ENCODE measurements at regions not wholly inside any gene's neighbourhood (a gene's known extent, or its start where the extent isn't known, plus 50 kb on each side); places are given as distances from the start of the nearest gene placed in this dataset.

DNA sequence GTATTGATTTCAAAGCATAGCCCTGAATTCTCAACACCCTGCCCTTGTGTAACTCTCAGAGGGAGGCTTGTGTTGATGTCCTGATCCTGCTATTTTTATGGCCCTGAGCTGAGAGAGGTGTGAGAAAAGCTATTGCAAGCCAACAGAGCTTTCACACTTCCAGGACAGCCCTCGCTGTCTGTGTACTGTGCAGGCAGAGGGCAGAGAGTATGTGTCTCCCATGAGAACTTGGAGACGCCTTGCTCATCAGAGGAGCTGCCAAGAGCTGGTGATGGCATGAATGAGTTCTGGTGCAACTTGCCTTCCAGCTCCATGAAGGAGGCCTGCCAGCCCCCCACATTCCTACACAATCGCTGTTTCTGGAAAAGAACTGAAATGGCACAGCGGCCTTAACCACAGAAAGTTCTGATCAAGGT, 144.1 kb upstream of the AJAP1 start:
- H3K36me3 ChIP-seq (ENCODE audit: control insufficient read depth, insufficient read depth, low read length), result no peaks in the 10 kb centered on the region
- H3K4me1 ChIP-seq (ENCODE audit: control insufficient read depth, insufficient read depth, low read length), result peaks cover 23% of the 10 kb centered on the region
- no peak overlapping the region for H3K4me3 ChIP-seq (ENCODE audit: low read depth, low read length)
- peak in 1 of 6 donors; percentile 49 for DNase-seq (ENCODE audit: low read depth in 4 of 6, low spot score in 6 of 6)
- WGBS (ENCODE audit: insufficient coverage), result 61% methylated on average over 3 of the region's 4 CpGs
- H3K27ac ChIP-seq (ENCODE audit: low read depth, low read length), result no peak overlapping the region
- no peaks in the 10 kb centered on the region for H3K27me3 ChIP-seq (ENCODE audit: control insufficient read depth, insufficient read depth, low read length)
- H3K9me3 ChIP-seq (ENCODE audit: control insufficient read depth, insufficient read depth, low read length), result no peaks in the 10 kb centered on the region

- Histone ChIP-seq H3K9me3 (ENCODE audit: control insufficient read depth, insufficient read depth, low read length) (no peaks in the 10 kb centered on the region), H3K4me1 (ENCODE audit: control insufficient read depth, insufficient read depth, low read length) (peaks cover 25% of the 10 kb centered on the region), H3K27ac (ENCODE audit: low read depth, low read length) (no peak overlapping the region), H3K36me3 (ENCODE audit: control insufficient read depth, insufficient read depth, low read length) (no peaks in the 10 kb centered on the region), H3K27me3 (ENCODE audit: control insufficient read depth, insufficient read depth, low read length) (no peaks in the 10 kb centered on the region), H3K4me3 (ENCODE audit: low read depth, low read length) (no peak overlapping the region)
- no peak for DNase-seq (ENCODE audit: low read depth in 4 of 6, low spot score in 6 of 6)
- 95% methylated on average over 13 of the region's 13 CpGs for WGBS (ENCODE audit: insufficient coverage)
Observed at GRCh38 chr1:4511374-4511773, 143.0 kb upstream of the AJAP1 start.

DNA sequence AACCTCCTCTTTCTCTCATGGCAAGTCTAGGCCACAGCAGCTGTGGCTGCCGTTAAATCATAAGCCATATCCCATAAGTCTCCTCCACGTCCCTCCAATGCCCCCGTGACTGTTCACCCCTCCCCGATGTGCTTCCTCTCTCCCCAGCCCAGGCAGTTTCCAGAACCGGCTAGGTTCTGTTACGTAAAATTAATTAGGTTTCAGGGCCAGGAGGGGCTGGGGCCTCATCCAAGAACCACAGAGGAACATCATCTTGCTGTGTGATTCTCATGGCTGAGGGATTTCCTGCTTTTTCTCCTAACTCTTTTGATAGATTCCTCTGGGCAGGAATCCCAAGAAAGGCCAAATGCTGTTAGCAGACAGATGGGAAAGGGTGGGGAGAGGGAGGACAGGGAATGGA, 141.8 kb upstream of the AJAP1 start:
- no peak overlapping the region for H3K4me3 ChIP-seq (ENCODE audit: low read depth, low read length)
- no peaks in the 10 kb centered on the region for H3K9me3 ChIP-seq (ENCODE audit: control insufficient read depth, insufficient read depth, low read length)
- peak in 2 of 6 donors; percentile 64 to 90 for DNase-seq (ENCODE audit: low read depth in 4 of 6, low spot score in 6 of 6)
- H3K36me3 ChIP-seq (ENCODE audit: control insufficient read depth, insufficient read depth, low read length), result no peaks in the 10 kb centered on the region
- peak overlapping the region; percentile 40 for H3K27ac ChIP-seq (ENCODE audit: low read depth, low read length)
- 33% methylated on average over 1 of the region's 6 CpGs for WGBS (ENCODE audit: insufficient coverage)
- peaks cover 36% of the 10 kb centered on the region for H3K4me1 ChIP-seq (ENCODE audit: control insufficient read depth, insufficient read depth, low read length)
- H3K27me3 ChIP-seq (ENCODE audit: control insufficient read depth, insufficient read depth, low read length), result no peaks in the 10 kb centered on the region

- H3K4me1 ChIP-seq (ENCODE audit: control insufficient read depth, insufficient read depth, low read length), result peaks cover 36% of the 10 kb centered on the region
- H3K4me3 ChIP-seq (ENCODE audit: low read depth, low read length), result no peak overlapping the region
- no peaks in the 10 kb centered on the region for H3K36me3 ChIP-seq (ENCODE audit: control insufficient read depth, insufficient read depth, low read length)
- peak in 2 of 6 donors; percentile 46 to 89 for DNase-seq (ENCODE audit: low read depth in 4 of 6, low spot score in 6 of 6)
- WGBS (ENCODE audit: insufficient coverage), result 44% methylated on average over 5 of the region's 7 CpGs
- H3K9me3 ChIP-seq (ENCODE audit: control insufficient read depth, insufficient read depth, low read length), result no peaks in the 10 kb centered on the region
- H3K27me3 ChIP-seq (ENCODE audit: control insufficient read depth, insufficient read depth, low read length), result no peaks in the 10 kb centered on the region
- H3K27ac ChIP-seq (ENCODE audit: low read depth, low read length), result no peak overlapping the region
Observed at GRCh38 chr1:4513685-4514084, 140.7 kb upstream of the AJAP1 start.

- Histone ChIP-seq H3K27me3 (ENCODE audit: control insufficient read depth, insufficient read depth, low read length) (no peaks in the 10 kb centered on the region), H3K9me3 (ENCODE audit: control insufficient read depth, insufficient read depth, low read length) (no peaks in the 10 kb centered on the region), H3K27ac (ENCODE audit: low read depth, low read length) (no peak overlapping the region), H3K36me3 (ENCODE audit: control insufficient read depth, insufficient read depth, low read length) (no peaks in the 10 kb centered on the region), H3K4me3 (ENCODE audit: low read depth, low read length) (no peak overlapping the region), H3K4me1 (ENCODE audit: control insufficient read depth, insufficient read depth, low read length) (peaks cover 36% of the 10 kb centered on the region)
- 79% methylated on average over 10 of the region's 15 CpGs for WGBS (ENCODE audit: insufficient coverage)
- no peak for DNase-seq (ENCODE audit: low read depth in 4 of 6, low spot score in 6 of 6)
Observed at GRCh38 chr1:4515727-4516289, 138.6 kb upstream of the AJAP1 start.

- H3K36me3 ChIP-seq (ENCODE audit: control insufficient read depth, insufficient read depth, low read length), result no peaks in the 10 kb centered on the region
- H3K27ac ChIP-seq (ENCODE audit: low read depth, low read length), result no peak overlapping the region
- no peaks in the 10 kb centered on the region for H3K9me3 ChIP-seq (ENCODE audit: control insufficient read depth, insufficient read depth, low read length)
- WGBS (ENCODE audit: insufficient coverage), result 85% methylated on average over 7 of the region's 7 CpGs
- H3K27me3 ChIP-seq (ENCODE audit: control insufficient read depth, insufficient read depth, low read length), result no peaks in the 10 kb centered on the region
- no peak for DNase-seq (ENCODE audit: low read depth in 4 of 6, low spot score in 6 of 6)
- H3K4me1 ChIP-seq (ENCODE audit: control insufficient read depth, insufficient read depth, low read length), result peaks cover 36% of the 10 kb centered on the region
- H3K4me3 ChIP-seq (ENCODE audit: low read depth, low read length), result no peak overlapping the region
Observed at GRCh38 chr1:4516596-4516995, 137.8 kb upstream of the AJAP1 start.

DNA sequence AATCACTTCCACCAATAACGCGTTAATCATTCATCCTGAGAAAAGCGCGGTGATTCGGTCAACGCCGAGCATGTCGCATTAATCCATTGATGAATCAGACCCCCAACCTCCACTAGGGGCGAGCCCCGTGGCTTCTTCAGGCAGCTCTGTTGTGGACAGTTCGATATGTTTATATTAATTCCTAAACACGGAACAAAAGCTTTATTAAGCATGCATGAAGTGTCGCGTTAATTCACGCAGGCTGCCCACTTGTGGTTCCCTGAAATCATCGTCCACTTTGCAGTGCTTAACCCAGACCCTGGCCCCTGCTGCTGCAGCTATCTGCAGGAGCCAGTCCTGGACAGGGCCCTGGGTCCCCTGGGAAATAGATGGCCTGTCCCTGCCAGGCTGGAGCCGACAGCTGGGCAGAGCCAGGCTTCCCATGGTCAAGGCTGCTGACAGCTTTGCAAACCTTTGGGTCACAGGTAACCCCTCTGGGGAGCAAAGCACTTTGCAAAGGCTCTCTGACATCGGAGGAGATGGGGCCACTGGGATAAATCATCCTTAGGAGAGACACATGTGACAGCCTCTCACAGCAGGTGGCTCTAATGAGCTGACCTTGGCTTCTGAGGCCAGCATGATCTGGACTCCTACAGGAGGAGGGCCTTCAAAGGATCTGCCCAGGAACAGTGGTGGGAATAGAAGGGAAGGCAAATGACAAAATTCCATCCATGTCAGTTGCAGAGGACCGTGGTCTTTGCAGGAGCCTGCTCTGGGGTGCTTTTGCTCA, 137.0 kb upstream of the AJAP1 start:
- no peaks in the 10 kb centered on the region for H3K36me3 ChIP-seq (ENCODE audit: control insufficient read depth, insufficient read depth, low read length)
- no peak overlapping the region for H3K27ac ChIP-seq (ENCODE audit: low read depth, low read length)
- H3K4me3 ChIP-seq (ENCODE audit: low read depth, low read length), result no peak overlapping the region
- 51% methylated on average over 7 of the region's 19 CpGs for WGBS (ENCODE audit: insufficient coverage)
- no peak for DNase-seq (ENCODE audit: low read depth in 4 of 6, low spot score in 6 of 6)
- H3K9me3 ChIP-seq (ENCODE audit: control insufficient read depth, insufficient read depth, low read length), result no peaks in the 10 kb centered on the region
- H3K27me3 ChIP-seq (ENCODE audit: control insufficient read depth, insufficient read depth, low read length), result no peaks in the 10 kb centered on the region
- H3K4me1 ChIP-seq (ENCODE audit: control insufficient read depth, insufficient read depth, low read length), result peaks cover 33% of the 10 kb centered on the region

GRCh38 chr1:4518621-4519020, 135.8 kb upstream of the AJAP1 start:
- Histone ChIP-seq H3K27ac (ENCODE audit: low read depth, low read length) (no peak overlapping the region), H3K36me3 (ENCODE audit: control insufficient read depth, insufficient read depth, low read length) (no peaks in the 10 kb centered on the region), H3K9me3 (ENCODE audit: control insufficient read depth, insufficient read depth, low read length) (no peaks in the 10 kb centered on the region), H3K27me3 (ENCODE audit: control insufficient read depth, insufficient read depth, low read length) (no peaks in the 10 kb centered on the region), H3K4me1 (ENCODE audit: control insufficient read depth, insufficient read depth, low read length) (peaks cover 20% of the 10 kb centered on the region), H3K4me3 (ENCODE audit: low read depth, low read length) (no peak overlapping the region)
- DNase-seq (ENCODE audit: low read depth in 4 of 6, low spot score in 6 of 6), result no peak
- WGBS (ENCODE audit: insufficient coverage), result 96% methylated on average over 7 of the region's 7 CpGs

DNA sequence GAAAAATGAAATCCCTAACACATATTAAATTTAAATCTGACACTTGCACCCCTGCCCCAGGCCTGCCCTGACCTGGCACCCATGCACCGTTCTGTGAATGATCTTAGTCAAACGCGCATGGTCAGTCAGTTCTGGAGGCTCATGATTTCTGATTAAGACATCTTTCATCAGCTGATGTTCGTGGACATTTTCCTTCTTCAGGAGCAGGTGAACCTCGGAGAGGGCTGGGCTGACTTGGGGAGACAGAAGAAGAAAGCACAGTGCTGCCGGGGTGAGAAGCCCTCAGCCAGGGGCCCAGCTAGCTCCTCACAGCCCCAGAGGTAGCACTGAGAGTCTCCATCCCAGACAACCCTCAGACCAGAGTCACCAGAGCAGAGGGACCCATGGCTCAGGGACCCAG, 134.5 kb upstream of the AJAP1 start:
- H3K27ac ChIP-seq (ENCODE audit: low read depth, low read length), result no peak overlapping the region

GRCh38 chr1:4523551-4523950, 130.9 kb upstream of the AJAP1 start:
- Histone ChIP-seq H3K4me3 (ENCODE audit: low read depth, low read length) (no peak overlapping the region), H3K4me1 (ENCODE audit: control insufficient read depth, insufficient read depth, low read length) (peaks cover 5% of the 10 kb centered on the region), H3K27me3 (ENCODE audit: control insufficient read depth, insufficient read depth, low read length) (no peaks in the 10 kb centered on the region), H3K27ac (ENCODE audit: low read depth, low read length) (no peak overlapping the region), H3K9me3 (ENCODE audit: control insufficient read depth, insufficient read depth, low read length) (no peaks in the 10 kb centered on the region), H3K36me3 (ENCODE audit: control insufficient read depth, insufficient read depth, low read length) (no peaks in the 10 kb centered on the region)
- whole genome bisulfite sequencing (ENCODE audit: insufficient coverage), result 54% methylated on average over 1 of the region's 4 CpGs
- peak in 2 of 6 donors; percentile 41 to 81 for DNase-seq (ENCODE audit: low read depth in 4 of 6, low spot score in 6 of 6)

More for the DNA sequence above, 134.5 kb upstream of the AJAP1 start:
- no peaks in the 10 kb centered on the region for H3K36me3 ChIP-seq (ENCODE audit: control insufficient read depth, insufficient read depth, low read length)
- H3K9me3 ChIP-seq (ENCODE audit: control insufficient read depth, insufficient read depth, low read length), result no peaks in the 10 kb centered on the region
- DNase-seq (ENCODE audit: low read depth in 4 of 6, low spot score in 6 of 6), result no peak
- H3K4me1 ChIP-seq (ENCODE audit: control insufficient read depth, insufficient read depth, low read length), result peaks cover 13% of the 10 kb centered on the region
- no peak overlapping the region for H3K4me3 ChIP-seq (ENCODE audit: low read depth, low read length)
- H3K27me3 ChIP-seq (ENCODE audit: control insufficient read depth, insufficient read depth, low read length), result no peaks in the 10 kb centered on the region
- WGBS (ENCODE audit: insufficient coverage), result 91% methylated on average over 6 of the region's 6 CpGs

Measured in spinal cord (tissue), 9 donors.